Fibroblast of the conjunctiva (primary cell): ENCODE measurements at regions not wholly inside any gene's neighbourhood (a gene's known extent, or its start where the extent isn't known, plus 50 kb on each side); places are given as distances from the start of the nearest gene placed in this dataset.

Experiments used
- DNase-seq: peaks from one replicate; pipeline ENCODE4 v3.0.0-alpha.2; 2010; ENCODE audit warnings: low read depth

DNA sequence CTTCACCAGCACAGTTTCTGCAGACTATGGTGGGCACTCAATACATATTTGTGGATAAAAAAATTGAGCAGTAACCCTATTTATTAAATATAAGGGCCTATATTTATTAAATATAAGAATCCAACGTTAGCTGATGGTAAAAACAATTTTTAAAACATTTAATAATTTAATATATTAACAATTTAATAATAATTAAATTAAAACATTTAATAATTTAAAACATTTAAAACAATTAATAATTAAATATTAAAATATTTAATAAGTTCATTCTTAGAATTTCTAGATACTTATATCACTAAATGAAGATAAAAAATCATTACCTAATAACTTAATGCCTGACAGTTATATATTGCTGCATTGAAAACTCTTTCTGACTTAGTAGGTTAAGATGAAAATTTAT lies 880.2 kb upstream of the EPHA6 start:
- DNase-seq: no peak

DNA sequence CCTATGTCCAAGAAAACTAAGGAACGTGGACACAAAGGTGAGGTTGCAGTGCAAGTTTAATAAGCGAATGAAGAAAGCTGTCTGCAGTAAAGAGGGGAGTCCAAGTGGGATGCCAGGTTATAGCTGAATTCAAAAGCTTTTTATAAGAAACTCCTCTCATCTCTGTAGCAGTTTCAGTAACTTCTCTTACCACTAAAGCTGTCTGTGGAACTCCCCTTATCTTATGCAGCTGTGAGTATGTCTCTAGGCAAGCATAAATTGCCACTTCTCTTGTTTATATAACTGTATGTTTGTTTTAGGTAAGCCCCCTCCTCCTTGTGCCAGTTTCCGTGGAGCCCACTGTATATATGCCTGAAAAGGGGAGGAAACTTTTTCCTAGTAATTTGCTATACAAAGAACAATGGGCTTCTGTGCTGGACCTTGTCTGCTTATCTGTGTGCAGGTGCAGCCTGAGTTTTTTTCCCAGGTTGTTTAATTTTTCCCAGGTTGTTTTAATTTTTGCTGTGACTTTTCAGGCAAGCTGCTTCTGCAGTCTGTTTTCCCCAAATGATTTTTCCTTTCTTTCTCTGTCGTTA lies 875.1 kb upstream of the EPHA6 start:
- no peak for DNase-seq

DNA sequence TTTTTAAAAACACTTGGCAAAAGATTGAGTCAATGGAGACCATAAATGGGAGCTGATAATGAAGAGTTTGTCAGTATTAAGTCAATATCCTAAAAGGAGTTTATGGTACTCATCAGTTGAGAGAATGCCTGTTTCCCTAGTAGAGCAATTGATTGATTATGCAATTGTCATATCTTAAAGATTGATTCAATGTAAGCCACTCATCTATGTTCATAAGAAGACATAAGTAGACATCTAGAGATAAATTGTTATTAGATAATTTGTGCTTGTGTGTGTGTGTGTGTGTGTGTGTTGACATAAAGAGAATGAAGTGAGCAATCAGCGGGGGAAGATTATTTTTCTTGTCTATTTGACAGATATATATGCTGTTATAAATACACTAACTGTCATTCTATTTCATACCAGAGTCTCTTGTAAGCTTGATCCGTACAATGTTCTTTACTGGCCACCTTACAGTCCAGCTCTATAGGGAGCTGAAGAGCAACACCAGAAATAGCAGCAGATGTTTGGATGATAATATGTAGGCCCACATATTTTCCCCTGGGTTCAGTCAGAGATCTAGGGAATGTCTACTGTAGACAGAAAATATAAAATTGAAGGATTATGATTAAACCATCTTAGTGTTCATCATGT lies 848.6 kb upstream of the EPHA6 start:
- no peak for DNase-seq

DNA sequence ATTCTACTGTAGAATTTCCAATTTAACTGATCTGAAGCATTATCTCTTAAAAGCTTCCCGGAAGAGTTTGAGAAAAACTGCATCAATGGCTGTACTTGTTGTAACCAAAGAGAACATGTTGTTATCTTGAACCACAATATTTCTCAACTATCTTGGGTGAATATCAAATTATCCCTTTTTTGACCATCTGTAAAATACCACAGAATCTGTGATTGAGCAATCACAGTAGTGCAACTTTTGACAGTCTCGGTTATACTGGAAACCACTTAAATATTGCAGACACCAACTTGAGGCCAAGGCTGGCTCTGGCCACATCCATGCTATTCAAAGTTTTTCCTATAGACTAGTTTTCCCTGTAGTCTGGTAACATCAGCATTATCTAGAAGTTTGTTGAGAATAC lies 842.8 kb upstream of the EPHA6 start:
- peak; percentile 23 for DNase-seq

DNA sequence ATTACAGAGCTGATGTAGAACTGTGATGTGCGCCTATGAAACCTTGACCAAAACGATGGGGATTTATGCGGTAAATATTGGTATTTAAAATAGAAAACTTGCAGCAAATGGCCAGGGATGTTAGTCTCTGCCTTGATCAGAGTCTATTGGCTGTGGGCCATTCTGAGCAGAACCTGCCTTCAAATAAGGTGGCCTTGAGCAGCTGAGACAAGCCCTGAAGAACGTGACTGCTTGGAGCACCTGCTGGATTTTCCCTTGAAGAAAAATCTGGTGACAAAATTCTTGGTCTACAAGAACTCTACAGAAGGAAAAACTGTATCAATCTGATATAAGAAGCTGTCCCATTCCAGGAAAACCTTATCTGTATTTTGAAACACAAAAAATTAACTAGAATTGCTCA lies 820.1 kb upstream of the EPHA6 start:
- no peak for DNase-seq

DNA sequence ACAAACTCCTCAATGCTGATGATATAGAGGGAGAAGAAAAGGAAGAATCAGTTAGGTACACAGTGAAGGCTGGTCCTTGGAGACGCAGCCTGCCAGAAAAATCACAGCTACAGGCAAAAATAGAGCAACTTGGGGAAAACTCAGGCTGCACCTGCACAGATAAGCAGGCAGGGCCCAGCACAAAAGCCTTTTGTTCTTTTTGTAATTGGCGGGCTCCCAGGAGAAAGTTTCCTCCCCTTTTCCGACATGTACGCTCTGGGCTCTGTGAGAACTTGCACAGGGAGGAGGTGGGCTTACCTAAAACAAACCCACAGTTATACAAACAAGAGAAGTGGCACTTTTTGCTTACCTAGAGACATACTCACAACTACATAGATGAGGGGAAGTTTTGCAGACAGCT lies 813.4 kb upstream of the EPHA6 start:
- no peak for DNase-seq

DNA sequence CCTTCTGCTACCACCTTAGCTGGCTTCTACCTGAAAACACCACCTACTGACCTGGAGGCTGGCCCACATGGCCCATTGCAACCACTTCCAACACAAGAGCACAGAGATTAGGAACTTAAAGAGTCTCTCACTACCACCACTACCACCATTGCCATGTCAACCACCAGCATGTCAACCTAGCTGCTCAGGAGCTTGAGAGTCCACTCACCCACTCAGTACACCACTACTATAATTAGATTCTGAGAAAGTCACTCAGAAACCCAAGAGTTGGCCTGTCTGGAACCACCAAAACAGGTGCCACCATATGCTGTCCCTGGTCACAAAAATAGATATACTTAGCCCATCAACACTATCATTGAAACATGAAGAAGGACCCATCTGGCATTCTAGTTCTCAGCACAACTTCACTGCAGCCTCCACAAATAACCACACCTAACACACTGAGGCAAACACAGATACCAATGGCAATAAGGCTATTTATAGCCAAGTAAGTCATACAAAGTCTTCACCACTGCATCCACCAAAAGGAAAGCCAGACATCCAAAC lies 806.7 kb upstream of the EPHA6 start:
- no peak for DNase-seq

DNA sequence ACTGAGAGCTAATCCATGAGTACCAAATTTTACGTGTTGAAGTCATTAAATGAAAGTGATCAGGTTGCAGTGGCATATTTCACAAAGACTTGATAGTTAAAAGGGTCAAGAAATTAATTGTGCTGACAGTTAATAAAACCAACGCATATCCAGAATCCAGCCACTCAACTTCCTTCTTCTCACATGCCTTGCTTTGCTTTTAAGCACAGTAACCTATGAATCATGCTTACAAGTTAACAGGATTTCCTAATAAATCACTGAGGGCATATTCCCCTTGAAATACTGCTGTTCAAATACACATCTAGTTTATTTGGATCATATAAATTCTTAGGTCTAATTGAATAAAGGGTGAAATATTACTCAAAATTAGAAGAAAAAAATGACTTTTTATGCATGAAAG lies 801.5 kb upstream of the EPHA6 start:
- DNase-seq: no peak

DNA sequence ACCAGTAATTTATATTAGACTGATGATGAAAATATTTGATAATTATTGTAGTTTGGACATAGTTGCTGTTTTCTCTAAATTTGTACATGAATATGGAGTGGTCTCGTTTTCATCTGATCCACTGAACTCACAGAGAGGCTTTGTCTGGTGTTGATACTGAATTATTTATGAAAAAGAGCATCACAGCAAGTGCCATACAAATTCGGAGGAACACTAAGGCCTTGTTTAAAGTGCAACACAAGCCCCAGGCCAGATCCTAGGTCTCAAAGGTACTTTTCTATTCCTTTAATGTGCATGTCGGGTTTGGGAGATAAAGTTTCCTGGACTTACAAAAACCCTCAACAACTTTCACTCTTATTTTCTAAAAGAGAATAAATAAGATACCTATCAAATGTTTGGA lies 796.8 kb upstream of the EPHA6 start:
- DNase-seq: no peak

DNA sequence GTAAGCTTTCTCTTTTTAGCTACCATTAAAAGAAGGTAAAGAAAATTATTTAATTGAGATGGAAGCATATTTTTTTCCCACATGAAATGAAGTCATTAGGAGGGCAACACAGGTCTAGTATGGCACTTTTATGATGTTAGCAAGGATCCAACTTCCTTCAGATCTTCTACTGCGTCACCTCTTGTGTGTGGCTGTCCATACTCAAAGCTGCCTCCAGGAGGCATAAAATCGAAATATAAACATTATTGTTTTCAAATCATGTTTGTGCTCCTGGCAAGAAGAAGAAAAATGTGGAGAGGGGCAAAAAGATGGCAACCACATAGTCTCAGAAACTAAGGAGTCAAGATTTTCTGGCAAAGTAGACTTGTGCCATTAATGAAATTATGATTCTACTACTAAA lies 791.7 kb upstream of the EPHA6 start:
- no peak for DNase-seq

DNA sequence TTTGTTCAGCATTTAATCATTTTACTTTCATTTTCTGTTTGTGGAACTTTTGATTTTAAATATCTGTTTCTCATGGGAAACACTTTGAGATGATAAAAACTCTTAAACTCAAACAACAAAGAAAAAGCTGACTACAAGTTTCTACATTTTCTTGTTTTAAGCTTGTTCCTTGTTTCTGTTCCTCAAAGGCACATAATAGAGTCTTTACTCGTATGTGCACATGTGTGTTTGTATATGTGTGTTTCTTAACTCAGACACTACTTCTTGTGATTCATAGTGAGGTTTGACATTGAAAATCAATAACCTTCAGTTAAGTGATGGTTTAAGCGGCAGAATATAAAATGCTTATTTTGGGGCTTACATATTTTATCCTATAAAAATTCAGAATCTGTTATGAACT lies 786.7 kb upstream of the EPHA6 start:
- no peak for DNase-seq

DNA sequence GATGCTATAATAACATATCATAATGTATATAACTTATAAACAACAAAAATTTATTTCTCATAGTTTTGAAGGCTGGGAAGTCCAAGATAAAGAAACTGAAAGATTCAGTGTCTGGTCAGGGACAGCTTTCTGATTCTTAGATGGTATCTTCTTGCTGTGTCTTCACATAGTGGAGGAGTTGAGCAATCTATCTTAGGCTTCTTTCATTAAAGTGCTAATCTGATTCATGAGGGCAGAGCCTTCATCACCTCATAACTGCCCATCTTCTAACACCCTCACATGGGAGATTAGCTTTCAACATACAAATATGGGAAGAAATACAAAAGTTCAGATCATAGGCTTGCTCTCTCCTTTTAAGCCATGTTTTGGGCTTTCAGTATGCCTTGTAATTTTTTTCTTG lies 774.8 kb upstream of the EPHA6 start:
- DNase-seq: no peak

DNA sequence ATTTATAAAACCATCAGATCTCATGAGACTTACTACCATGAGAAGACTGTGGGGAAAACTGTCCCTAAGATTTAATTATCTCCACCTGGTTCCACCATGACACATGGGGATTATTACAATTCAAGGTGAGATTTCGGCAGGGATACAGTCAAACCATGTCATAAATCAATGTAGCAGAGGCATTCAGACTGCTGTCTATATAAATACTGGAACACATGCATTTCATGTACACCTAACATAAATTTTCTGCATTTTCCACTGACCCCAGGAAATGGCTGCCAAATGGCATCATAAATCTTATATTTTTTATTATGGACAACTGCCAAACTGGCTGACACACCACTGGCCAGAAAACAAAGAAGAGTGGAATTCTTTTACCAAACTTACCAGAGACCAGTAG lies 755.1 kb upstream of the EPHA6 start:
- no peak for DNase-seq

DNA sequence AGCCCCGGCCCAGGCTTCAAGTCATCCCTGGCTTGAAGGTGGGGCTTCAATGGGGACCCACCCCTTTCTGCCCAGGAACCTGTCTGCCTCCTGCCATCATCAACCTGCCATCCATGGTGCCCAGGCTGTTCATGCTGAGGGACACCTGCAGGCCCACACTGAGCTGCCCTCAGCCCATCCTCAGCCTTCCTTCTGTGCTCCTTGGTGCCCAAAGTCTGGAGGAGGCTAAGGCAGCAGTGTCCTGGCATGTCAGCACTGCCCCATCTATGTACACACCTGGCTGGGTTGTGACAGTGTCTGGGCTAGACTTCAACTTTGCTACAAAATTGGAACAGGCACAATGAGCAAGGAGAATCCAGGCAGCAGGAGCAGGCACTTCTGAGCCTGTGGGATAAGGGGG lies 745.3 kb upstream of the EPHA6 start:
- DNase-seq: no peak

DNA sequence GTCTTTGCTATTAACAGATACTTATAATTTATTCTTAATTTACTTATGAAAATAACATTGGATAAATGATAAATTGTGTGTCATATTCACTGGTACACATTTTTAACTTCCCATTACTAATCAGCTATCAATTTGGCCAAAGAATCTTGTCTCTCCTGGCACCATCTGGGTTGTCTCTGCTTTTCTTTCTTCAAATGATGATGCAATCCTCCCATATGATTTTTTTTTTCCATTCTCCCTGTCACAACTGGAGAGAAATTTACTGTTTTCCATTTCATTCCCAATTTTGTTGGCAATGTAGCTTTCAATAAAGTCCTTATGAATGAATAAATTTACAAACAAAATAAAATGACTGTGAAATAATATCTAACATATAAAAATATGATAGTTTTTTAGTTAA lies 743.7 kb upstream of the EPHA6 start:
- no peak for DNase-seq

DNA sequence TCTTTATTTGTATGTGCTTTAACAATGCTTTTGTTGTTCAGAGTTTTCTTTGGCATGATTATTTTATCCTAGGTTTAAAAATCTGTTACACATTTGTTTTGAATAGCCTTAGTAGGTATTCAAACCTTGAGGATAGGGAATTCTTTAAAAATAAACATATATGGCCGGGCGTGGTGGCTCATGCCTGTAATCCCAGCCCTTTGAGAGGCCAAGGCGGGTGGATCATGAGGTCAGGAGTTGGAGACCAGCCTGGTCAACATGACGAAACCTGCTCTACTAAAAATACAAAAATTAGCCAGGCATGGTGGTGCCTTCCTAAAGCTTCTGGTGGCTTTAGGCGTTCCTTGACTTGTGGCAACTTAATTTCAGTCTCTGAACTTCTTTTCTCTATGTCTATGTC lies 743.3 kb upstream of the EPHA6 start:
- no peak for DNase-seq

DNA sequence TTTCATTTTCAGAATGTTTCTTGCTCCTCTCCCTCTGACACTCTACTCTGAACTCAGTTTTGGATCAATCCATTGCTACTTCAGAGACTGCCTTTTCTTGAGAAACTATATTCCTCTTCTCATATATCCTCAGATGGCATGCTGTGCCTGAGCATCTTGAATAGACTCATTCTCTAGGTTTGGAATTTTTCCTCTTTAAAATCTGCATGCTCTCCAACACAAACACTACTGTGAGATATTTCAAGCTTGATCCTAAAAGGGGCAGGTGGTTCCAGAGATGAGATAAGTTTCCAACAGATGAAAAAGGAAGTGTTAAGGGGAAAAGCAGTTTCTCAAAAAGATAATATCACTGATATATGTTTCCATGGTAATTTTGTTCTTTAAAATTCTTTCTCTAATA lies 742.2 kb upstream of the EPHA6 start:
- no peak for DNase-seq

DNA sequence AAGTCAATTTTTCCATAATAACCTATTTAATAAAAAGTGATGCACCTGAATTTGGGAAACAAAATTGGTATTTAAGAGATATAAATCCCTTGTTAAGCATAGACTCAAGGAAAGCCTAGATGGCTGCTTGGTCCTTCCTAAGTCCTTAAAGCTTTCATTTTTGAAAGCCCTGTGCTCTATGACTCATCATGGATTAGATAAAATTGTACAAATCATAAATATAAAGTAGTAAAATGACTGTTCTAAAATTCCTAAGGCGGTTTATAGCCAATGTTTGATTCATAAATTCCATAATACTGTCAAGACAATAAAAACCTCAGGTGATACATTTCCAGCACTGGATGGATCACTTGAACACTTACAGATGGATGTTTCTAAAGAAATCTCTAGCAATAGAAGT lies 730.8 kb upstream of the EPHA6 start:
- no peak for DNase-seq

DNA sequence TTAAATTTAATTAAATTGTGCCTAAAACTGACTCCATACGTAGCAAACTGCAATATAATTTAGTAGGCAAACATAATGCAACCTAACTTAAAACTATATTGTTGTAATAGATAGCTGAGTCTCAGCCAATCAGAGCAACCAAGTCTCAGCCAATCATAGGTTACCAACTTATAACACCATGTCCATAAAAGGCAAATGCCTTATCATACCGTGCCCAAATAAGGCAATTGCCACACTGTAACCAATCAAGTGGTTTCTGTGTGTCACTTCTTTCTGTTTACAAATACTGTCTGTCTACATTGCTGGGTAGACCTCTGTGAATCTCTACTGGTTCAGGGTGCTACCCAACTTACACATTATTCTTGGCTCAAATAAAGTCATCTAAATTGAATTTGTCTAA lies 728.4 kb upstream of the EPHA6 start:
- DNase-seq: no peak

DNA sequence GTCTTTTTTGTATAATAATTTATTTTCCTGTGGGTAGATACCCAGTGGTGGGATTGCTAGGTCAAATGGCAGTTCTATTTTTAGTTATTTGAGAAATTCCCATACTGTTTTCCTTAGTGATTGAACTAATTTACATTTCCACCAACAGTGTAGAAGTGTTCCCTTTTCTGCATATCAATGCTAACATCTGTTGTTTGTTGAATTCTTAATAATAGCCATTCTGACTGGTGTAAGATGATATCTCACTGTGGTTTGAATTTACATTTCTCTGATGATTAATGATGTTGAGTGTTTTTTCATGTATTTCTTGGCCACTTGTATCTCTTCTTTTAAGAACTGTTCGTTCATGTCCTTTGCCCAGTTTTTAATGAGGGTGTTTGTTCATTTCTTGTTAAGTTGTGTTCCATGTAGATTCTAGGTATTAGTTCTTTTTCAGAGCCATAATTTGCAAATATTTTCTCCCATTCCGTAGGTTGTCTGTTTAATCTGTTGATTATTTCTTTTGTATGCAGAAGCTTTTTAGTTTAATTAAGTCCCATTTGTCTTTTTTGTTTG lies 713.3 kb upstream of the EPHA6 start:
- no peak for DNase-seq

DNA sequence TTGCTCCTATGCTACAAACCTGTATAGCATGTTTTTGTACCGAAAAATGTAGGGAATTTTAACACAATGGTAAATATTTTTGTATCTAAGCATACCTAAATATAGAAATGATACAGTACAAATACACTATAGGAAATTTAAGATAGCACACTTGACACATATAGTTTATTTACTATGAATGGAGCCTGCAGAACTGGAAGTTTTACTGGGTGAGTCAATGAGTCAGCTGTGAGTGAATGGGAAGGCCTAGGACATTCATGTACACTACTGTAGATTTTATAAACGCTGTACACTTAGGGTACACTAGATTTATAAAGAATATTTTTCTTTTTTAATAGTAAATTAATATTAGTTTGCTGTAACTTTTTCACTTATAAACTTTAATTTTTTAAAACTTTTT lies 707.7 kb upstream of the EPHA6 start:
- DNase-seq: no peak
